MV-4-11 (cell line): ENCODE measurements at regions not wholly inside any gene's neighbourhood (a gene's known extent, or its start where the extent isn't known, plus 50 kb on each side); places are given as distances from the start of the nearest gene placed in this dataset.
"Not testable (repeated sequence)": the region's sequence is repeated elsewhere in the genome, so short reads cannot be mapped to it uniquely, and the experiment has no call there.

ENCODE experiments used
- DNase-seq: peaks from one replicate; lab custom pipeline; 2025; lab: John Stamatoyannopoulos, UW

DNA sequence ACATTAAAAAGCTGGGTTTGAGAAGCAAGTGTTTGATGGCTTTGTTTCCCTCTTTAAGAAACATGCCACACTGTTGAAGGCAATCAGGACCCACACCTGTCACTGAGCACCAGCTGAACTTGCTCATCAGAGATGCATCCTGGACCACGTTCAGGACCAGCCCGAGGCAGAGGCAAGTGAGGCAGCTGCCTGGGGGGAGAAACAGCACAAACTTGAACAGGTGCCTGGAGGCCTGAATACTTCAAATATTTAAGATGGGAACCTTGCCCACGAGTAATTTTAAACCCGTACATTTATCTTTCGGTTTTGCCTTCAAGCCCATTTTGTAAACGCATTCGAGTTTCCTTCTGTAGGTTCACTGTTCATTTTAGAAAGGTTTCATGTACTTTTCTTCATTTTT lies 421.3 kb downstream of the NYAP2 start:
- no peak for DNase-seq

- no peak for DNase-seq
Observed at GRCh38 chr2:225814554-225814953, 415.0 kb downstream of the NYAP2 start.

DNA sequence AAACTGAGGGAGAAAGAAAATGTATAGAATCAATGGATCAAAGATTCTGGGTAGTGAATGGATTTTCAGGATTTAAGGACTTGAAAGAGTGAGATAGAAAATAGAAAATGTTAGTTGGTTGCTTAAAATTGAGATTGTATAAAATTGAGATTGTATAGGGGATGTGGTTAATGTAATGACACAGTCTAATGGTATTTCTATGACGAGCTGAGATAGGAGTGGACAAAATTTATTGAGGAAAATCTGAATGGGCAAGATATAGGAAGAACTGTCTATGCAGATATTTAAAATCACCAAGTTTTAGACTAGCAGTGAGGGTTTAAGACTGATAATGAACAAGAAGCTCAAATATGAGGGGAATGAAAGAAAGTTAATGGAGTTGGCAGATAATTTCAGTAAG lies 406.6 kb downstream of the NYAP2 start:
- DNase-seq, result no peak

- DNase-seq, result not testable (repeated sequence)
Observed at GRCh38 chr2:225802076-225802475, 402.6 kb downstream of the NYAP2 start.

DNA sequence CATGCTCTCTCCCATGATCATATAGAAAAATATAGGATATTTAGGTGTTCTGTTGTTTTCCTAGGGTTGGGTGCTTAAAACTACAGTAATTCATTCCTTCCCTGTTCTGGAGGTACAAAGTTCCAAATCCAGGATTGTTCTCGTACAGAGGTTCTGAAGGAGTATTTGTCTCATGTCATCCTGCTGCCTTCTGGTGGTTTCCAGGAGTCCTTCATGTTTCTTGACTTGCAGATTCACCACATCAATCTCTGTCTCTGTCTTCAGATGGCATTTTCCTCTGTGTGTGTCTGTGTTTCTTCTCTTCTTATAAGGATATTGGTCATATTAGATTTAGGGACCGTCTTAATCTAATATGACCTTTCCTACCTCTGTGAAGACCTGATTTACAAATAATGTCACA lies 397.9 kb downstream of the NYAP2 start:
- no peak for DNase-seq

- no peak for DNase-seq
Observed at GRCh38 chr2:225794652-225795400, 395.3 kb downstream of the NYAP2 start.

DNA sequence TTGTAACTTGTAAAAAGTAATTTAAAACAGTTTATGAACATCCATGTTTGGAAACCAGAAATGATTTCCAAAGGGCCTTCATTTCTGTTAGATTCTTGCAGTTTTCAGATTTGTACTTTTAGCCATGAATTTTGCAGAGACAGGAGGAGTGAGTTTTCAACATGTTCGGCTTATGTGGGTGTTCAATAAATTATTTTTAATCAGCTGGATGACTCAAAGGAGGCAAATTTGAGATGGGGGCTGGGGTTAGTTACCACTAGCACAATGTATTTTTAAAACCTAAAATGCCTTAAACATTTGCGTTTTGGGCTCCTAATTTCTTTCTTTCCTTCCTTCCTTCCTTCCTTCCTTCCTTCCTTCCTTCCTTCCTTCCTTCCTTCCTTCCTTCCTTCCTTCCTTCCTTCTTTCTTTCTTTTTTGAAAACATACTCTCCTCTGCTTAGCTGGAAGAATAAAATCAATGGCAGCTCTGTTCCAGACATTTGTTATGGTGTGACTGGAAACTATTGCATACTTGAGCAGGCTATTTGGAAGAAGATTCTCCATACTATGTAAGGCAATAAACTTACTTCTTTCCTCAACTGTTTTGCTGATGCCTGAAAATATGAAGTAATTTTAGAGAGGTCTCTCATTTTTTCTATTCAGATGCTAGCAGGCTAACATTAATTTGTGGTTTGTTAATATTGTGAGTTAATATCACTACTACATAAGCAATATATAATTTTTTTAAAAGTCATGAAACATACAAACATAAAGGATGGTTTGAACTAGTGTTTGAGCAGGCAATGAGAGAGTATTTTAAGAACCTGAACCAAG lies 394.4 kb downstream of the NYAP2 start:
- no peak for DNase-seq

DNA sequence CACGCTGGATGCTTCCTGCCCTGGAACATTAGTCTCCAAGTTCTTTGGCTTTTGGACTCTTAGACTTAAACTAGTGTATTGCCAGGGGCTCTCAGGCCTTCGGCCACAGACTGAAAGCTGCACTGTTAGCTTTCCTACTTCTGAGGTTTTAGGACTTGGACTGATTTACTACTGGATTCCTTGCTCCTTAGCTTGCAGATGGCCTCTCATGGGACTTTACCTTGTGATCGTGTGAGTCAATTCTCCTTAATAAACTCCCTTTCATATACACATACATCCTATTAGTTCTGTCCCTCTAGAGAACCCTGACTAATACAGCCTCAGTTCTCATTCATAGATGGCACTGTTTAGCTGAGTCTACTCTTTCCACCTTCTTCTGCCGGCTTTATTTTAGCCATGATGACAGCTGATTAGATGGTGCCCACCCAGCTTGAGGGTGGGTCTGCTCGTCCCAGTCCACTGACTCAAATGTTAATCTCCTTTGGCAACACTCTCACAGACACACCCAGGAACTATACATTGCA lies 389.1 kb downstream of the NYAP2 start:
- DNase-seq, result no peak

- no peak for DNase-seq
Observed at GRCh38 chr2:225787497-225787896, 388.0 kb downstream of the NYAP2 start.

DNA sequence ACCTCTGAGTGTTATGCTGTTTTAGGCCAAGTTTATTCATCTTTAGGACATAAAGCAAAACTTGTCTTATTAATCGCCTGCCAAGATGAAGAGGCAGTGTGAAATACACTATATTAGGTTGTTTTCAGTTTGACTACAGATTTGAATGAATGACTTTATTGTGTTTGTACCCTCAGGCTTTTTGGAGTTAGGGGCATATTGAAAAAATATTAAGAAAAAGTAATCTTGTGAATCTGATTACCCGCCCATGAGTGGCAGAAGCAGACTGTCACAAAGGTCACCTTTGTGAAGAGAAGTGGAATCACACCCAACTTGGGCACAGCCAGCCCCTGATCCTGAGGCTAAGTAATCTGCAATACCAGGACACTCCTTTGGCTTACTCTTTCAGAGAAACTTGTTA lies 382.5 kb downstream of the NYAP2 start:
- no peak for DNase-seq

DNA sequence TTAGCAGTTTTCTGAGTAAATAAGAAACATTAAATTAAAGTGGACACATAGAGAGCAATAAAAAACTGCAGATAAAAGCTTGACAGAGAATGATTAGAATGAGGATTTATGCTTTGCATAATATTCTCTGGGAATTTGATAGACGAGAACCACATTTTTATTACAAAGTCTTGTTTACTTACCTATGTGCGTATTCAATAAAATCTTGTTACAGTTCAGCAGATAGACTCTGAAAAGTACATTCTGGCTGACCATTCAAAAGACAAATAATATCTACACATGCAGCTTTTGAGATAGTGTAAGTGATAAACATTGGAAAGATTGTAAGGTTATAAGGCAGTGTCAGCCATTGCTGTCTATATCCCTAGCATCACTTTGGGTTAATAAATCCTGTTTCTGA lies 381.6 kb downstream of the NYAP2 start:
- DNase-seq, result no peak

GRCh38 chr2:225779829-225780228 lies 380.3 kb downstream of the NYAP2 start:
- DNase-seq, result no peak

DNA sequence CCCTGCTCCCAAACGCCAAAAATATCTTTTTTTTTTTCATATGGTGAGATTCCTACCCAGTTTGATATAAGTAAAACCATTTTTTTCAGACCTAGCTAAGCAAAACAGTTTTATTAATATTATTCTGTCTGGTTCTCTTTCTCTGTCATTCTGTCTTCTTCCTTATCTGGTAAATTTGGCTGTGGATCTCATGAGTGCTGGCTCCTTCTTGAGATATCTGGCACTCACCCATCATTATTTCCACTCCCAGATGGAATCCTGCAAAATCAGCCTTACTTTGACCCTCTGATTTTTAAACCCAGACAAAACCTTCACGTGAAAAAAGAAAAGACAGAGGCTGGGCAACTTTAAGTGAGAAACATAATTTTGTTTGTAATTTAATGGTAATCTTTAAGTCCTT lies 373.6 kb downstream of the NYAP2 start:
- no peak for DNase-seq

- no peak for DNase-seq
Observed at GRCh38 chr2:225771701-225772100, 372.2 kb downstream of the NYAP2 start.

DNA sequence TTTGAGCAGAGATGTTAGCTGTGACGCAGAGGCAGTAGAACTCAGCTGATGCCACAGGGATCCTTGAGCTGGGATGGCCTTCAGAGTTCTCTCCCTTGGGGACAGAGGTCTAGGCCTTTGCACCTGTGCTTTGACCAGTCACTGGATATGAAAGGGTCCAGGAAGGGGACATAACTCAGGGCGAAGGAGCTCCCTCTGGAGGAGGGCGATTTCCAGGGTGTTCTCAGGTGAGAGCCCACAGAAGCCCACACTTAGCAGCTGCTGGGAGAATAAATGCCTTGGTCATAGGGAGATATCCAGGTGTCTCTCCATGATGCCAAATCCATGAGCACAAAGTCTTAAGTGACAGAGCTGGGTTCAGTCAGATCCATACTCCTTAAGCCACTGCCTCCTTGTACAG lies 369.2 kb downstream of the NYAP2 start:
- DNase-seq, result no peak

DNA sequence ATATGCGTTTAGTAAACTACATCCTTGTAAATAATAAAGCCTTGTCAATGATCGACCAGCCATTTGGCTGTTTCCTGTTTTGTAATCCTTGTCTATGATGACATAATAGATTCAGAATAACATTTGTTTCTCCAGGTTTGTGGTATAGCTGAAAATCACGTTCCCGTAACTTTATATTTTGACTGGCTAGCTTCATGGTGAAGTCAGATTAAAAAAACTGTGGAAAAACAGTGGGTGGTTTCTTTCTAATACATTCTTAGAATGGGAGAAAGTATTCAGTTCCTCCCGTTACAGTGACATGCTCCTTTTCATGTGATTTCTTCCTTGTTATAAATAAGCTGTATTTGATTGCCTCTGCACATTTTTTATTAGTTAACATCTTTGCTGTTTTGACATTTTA lies 366.9 kb downstream of the NYAP2 start:
- no peak for DNase-seq

GRCh38 chr2:225765820-225766219 lies 366.3 kb downstream of the NYAP2 start:
- DNase-seq, result no peak

DNA sequence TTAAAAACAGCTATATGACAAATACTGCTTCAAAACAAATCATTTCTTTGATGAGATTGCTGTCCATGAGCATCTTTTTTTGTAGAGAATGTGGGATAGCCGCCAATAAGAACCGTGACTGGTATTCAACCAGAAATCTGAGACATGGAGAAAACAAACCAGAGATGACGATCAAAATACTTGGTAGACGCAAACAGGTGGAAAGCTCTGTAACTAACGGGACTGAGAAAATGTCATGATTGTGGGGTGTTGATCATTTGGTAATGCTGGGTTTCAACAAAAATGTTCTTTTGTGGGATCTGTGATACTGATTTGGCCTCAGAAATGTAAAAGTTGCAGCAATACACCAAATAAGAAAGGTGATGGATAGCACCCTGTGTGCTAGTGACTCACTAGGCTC lies 364.8 kb downstream of the NYAP2 start:
- no peak for DNase-seq

DNA sequence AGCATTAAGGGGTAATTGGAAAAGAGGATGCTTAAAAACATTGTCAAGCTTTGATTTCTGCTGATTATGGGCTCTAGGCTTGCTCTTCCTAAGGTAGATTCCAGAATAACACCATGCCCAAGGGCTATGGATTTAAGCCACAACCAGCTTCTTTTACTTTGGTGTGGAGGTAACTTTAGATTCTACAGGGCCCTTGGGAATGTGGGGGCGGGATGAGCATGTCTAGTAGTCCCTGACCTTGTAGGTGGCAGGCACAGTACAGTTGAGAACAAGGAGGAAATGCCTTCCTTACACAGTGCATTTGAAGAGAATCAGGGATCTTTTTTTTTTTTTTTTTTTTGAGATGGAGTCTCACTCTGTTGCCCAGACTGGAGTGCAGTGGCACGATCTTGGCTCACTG lies 364.2 kb downstream of the NYAP2 start:
- DNase-seq, result no peak

DNA sequence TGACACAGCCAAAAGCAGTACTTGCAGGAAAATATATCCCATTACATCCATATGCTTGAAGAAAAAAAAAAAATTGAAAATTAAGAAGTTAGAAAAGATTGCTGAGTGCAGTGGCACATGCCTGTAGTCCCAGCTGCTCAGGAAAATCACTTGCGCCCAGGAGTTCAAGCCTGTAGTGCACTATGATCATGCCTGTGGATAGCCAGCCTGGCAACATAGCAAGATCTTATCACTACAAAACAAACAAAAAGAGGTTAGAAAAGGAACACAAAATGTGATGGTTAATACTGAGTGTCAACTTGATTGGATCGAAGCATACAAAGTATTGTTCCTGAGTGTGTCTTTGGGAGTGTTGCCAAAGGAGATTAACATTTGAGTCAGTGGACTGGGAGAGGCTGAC lies 361.9 kb downstream of the NYAP2 start:
- DNase-seq, result no peak

DNA sequence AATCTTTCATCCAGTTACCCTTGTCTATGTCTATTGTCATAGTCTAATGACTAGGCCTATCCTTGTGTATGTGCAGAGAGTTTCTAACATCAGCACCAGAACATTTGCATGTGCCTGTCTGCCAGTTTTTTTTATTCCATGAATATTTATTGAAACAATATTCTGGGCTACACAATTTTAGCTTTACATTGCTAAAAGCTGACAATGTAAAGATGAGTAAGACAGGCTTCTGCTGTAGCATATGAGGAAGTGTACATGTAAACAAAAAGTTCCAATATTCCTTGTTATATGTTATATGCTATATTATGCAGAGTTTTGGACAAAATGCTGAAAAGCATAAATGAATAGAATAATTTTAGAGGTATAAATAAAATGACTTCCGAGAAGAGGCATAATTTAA lies 357.7 kb downstream of the NYAP2 start:
- DNase-seq, result no peak

DNA sequence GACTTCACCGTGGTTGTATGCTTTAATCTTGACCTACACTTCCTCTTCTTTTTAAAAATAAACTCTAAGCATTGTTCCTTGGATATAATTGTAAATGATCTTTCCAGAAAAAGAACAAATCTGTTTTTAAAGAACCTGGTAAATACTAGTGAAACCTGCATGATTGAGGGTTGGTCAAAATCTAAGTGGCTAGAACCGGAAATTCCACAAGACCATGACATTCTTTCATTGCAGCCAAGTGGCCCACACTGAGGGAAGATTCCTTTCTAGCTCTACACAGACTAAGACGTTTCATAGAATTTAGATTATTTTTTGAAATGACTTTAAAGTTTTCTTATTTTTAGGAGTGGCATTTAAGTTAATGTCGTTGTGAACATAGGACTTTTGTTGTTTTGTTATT lies 356.7 kb downstream of the NYAP2 start:
- no peak for DNase-seq

GRCh38 chr2:225748609-225749008 lies 349.1 kb downstream of the NYAP2 start:
- no peak for DNase-seq
